ENCODE measurements at regions not wholly inside any gene's neighbourhood (a gene's known extent, or its start where the extent isn't known, plus 50 kb on each side); places are given as distances from the start of the nearest gene placed in this dataset.

- no peak for DNase-seq
These were observed 116.0 kb upstream of the SLC28A3 start for GRCh38 chr9:84456527-84456926.

GRCh38 chr9:84460695-84461094 is 120.1 kb upstream of the SLC28A3 start:
- DNase-seq = no peak

- no peak for DNase-seq
These were observed 122.7 kb upstream of the SLC28A3 start for GRCh38 chr9:84463272-84463671.

GRCh38 chr9:84466580-84467285 is 126.2 kb upstream of the SLC28A3 start:
- DNase-seq = no peak

GRCh38 chr9:84471816-84472215 is 131.3 kb upstream of the SLC28A3 start:
- no peak for DNase-seq

GRCh38 chr9:84478996-84479395 is 138.4 kb upstream of the SLC28A3 start:
- DNase-seq = no peak

- no peak for DNase-seq
These were observed 139.5 kb upstream of the SLC28A3 start for GRCh38 chr9:84480071-84480470.

- DNase-seq = no peak
These were observed 140.7 kb upstream of the SLC28A3 start for GRCh38 chr9:84481231-84481630.

- no peak for DNase-seq
These were observed 141.2 kb upstream of the SLC28A3 start for GRCh38 chr9:84481636-84482218.

GRCh38 chr9:84482607-84483006 is 142.0 kb upstream of the SLC28A3 start:
- DNase-seq = no peak

GRCh38 chr9:84484172-84484571 is 143.6 kb upstream of the SLC28A3 start:
- no peak for DNase-seq

- no peak for DNase-seq
These were observed 145.0 kb upstream of the SLC28A3 start for GRCh38 chr9:84485539-84485938.

GRCh38 chr9:84486663-84487062 is 146.1 kb upstream of the SLC28A3 start:
- DNase-seq = no peak

- no peak for DNase-seq
These were observed 149.8 kb upstream of the SLC28A3 start for GRCh38 chr9:84490206-84490841.

GRCh38 chr9:84490842-84491325 is 150.3 kb upstream of the SLC28A3 start:
- no peak for DNase-seq

GRCh38 chr9:84492366-84493159 is 152.0 kb upstream of the SLC28A3 start:
- DNase-seq = no peak

- DNase-seq = no peak
These were observed 152.9 kb upstream of the SLC28A3 start for GRCh38 chr9:84493284-84493947.

GRCh38 chr9:84499969-84500582 is 159.5 kb upstream of the SLC28A3 start:
- no peak for DNase-seq

- no peak for DNase-seq
These were observed 160.3 kb upstream of the SLC28A3 start for GRCh38 chr9:84500826-84501225.

GRCh38 chr9:84501587-84501986 is 161.0 kb upstream of the SLC28A3 start:
- DNase-seq = no peak

- DNase-seq = no peak
These were observed 161.5 kb upstream of the SLC28A3 start for GRCh38 chr9:84502066-84502465.

- DNase-seq = no peak
These were observed 163.8 kb upstream of the SLC28A3 start for GRCh38 chr9:84504360-84504759.
